ENCODE measurements at regions not wholly inside any gene's neighbourhood (a gene's known extent, or its start where the extent isn't known, plus 50 kb on each side); places are given as distances from the start of the nearest gene placed in this dataset.

GRCh38 chr20:22652681-22653588 is 68.6 kb upstream of the FOXA2 start:
- ATAC-seq (no peak), DNase-seq (no peak)
- no peaks in the 10 kb centered on the region for H3K4me1 ChIP-seq
- H3K4me3 ChIP-seq, result no peak overlapping the region
- TF ChIP-seq CTCF (IDR thresholded peaks at IDR 0.05), result no peak
- peaks cover 9% of the 10 kb centered on the region for H3K27me3 ChIP-seq (ENCODE audit: low read depth)
- no peak overlapping the region for H3K27ac ChIP-seq
- no peaks in the 10 kb centered on the region for H3K9me3 ChIP-seq
- intact Hi-C loops (cut with DNase I), result no loop called here
- no peaks in the 10 kb centered on the region for H3K36me3 ChIP-seq

DNA sequence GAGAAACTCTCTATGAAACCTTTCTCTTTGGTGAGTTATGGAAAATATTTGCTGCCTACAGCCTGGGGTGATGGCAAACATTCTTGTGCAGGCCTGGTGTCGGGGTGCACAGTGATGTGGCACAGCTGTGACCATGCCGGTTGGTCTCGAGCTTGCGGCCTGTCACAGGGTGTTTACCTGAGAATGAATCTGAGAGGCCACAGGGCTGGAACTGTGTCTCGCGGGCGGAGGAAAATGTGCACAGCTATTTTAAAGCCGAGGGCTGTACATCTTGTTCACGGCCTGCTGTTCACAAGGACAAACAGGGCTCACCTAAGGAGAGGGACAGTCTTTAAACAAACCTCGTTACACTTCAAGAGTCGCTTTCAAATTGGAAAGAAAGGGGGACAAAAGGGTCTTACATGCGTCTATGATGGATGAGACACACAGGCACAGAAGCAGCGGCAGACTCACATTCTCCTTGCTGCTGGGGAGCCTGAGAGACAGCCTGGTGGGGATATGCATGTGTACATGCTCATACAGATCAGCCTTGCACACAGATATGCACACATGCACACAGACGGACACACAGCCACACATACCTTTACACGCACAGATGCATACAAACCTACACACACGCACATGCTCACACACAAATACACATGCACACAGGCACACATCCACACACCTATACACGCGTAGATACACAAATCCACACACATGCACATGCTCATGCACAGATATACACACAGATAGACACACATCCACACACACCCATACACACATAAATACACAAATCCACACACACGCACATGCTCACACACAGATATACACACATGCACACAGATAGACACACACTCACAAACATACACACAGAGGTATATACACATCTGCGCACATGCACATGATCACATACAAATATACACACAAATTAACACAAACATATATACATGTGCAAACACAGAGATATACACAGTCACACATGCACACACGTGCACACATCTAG is 69.6 kb upstream of the FOXA2 start:
- Histone ChIP-seq H3K9me3 (no peaks in the 10 kb centered on the region), H3K4me3 (no peak overlapping the region), H3K27ac (no peak overlapping the region), H3K36me3 (no peaks in the 10 kb centered on the region), H3K27me3 (ENCODE audit: low read depth) (peaks cover 9% of the 10 kb centered on the region), H3K4me1 (no peaks in the 10 kb centered on the region)
- no peak for ATAC-seq
- intact Hi-C loops (cut with DNase I), result no loop called here
- TF ChIP-seq CTCF (IDR thresholded peaks at IDR 0.05), result no peak
- DNase-seq, result no peak

DNA sequence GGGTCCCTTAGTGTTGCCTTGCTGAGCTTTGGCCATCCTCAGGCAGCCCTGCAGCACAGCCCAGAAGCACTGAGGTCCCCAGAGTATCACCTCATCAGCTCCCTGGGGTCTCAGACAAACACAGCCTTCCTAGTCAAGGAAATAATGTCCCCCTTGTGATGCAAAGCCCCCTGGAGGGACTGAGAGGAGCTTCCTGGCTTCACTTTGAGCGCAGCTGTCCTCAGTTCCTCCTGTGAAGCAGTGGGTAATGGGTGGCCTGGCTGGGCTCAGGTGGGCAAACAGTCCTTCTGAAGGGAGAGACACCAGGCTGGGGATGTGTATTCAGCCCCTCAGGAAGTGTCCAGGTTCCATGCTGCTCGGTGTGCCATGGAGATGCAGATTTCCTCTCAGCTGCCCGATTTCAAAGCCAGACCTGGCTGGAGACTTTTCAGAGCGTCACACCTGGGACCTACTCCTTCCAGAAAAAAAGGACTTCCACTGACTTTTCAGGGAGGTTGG is 79.2 kb upstream of the FOXA2 start:
- TF ChIP-seq CTCF (IDR thresholded peaks at IDR 0.05), result no peak
- intact Hi-C loops (cut with DNase I), result no loop called here
- Histone ChIP-seq H3K9me3 (no peaks in the 10 kb centered on the region), H3K4me3 (no peak overlapping the region), H3K27ac (no peak overlapping the region), H3K27me3 (ENCODE audit: low read depth) (peaks cover 7% of the 10 kb centered on the region), H3K36me3 (no peaks in the 10 kb centered on the region), H3K4me1 (no peaks in the 10 kb centered on the region)
- ATAC-seq (no peak), DNase-seq (no peak)

DNA sequence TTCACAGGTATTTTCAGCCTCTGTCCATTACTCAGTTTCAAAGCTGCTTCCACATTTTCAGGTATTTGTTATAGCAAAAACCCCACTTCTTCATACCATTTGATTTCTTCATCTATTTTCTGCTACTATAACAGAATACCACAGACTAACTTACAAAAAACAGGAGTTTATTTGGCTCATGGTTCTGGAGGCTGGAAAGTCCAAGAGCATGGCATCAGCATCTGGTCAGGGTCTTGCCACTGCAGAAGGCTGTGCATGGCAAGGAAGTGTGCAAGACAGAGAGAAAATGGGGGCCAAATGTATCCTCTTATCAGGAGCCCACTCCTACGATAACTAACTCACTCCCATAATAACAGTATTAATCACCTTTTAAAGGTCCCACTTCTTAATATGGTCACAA is 82.8 kb upstream of the FOXA2 start:
- Histone ChIP-seq H3K27ac (no peak overlapping the region), H3K27me3 (ENCODE audit: low read depth) (peaks cover 7% of the 10 kb centered on the region), H3K9me3 (no peaks in the 10 kb centered on the region), H3K36me3 (no peaks in the 10 kb centered on the region), H3K4me3 (no peak overlapping the region), H3K4me1 (no peaks in the 10 kb centered on the region)
- TF ChIP-seq CTCF (IDR thresholded peaks at IDR 0.05), result no peak
- intact Hi-C loops (cut with DNase I), result no loop called here
- ATAC-seq (no peak), DNase-seq (no peak)

GRCh38 chr20:22672191-22672590 is 87.8 kb upstream of the FOXA2 start:
- ATAC-seq (no peak), DNase-seq (no peak)
- Histone ChIP-seq H3K4me3 (no peak overlapping the region), H3K27me3 (ENCODE audit: low read depth) (peaks cover 4% of the 10 kb centered on the region), H3K9me3 (no peaks in the 10 kb centered on the region), H3K4me1 (no peaks in the 10 kb centered on the region), H3K27ac (no peak overlapping the region), H3K36me3 (no peaks in the 10 kb centered on the region)
- TF ChIP-seq CTCF (IDR thresholded peaks at IDR 0.05), result no peak
- intact Hi-C loops (cut with DNase I), result no loop called here

Data from lower lobe of right lung (tissue), 2 donors.